CD4-positive, alpha-beta T cell treated with Interferon alpha-2 for 1 hour (primary cell): ENCODE measurements at regions not wholly inside any gene's neighbourhood (a gene's known extent, or its start where the extent isn't known, plus 50 kb on each side); places are given as distances from the start of the nearest gene placed in this dataset.
A peak's percentile ranks its signal among the peaks of the same experiment; 100 is the strongest.

Experiments used
- DNase-seq, 2 donors: peaks; one replicate each; pipeline ENCODE4 v3.0.0-alpha.2; 2020 to 2022

DNA sequence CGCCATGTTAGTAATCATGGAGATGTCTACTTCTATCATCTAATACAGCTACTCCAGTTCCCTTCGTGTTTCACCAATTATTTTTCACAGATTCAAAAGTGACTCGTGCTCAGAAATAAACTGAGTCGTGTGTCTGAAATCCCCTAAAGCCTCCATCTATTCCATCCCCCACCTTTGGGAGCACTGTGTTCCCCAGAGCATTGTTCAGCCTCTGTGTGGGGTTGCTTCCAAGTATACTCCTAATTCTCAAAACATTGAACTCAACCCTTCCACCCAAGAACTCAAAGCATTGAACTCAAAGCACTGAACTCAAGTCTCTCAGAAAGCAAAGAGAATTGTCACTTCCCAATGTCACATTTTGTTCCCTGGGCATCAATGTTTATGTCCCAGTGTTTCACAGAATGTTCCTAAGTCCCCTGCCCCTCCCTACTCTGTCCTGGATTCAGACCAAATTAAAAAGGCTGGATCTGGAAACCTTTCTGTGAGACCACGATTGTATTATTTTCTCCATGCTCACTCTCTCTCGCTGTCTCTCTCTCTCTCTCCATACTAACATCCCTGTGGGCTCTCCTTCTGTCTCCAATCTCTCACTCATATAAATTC, 138.5 kb upstream of the QRFPR start:
- DNase-seq: no peak

GRCh38 chr4:121517241-121517640, 136.4 kb upstream of the QRFPR start:
- DNase-seq: no peak

DNA sequence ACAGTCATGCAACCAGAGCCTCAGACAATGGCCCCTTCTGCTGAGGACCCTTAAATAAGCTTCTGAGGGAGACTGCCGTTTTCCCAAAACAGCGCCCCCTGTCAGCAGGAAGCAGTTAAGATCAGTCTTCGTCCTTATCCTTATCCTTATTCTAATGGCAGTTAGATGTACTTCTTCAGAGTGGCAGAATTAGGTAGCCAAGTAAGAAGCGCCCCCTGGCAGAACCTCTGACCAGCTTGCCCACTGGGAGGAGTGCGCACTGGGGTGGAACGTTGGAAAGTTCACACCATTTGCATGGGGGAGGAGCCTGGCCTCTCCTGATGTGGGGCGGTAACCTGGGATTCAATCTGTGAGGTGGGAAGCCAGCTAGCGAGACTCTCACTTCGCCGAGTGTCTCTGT, 133.6 kb upstream of the QRFPR start:
- DNase-seq: no peak

DNA sequence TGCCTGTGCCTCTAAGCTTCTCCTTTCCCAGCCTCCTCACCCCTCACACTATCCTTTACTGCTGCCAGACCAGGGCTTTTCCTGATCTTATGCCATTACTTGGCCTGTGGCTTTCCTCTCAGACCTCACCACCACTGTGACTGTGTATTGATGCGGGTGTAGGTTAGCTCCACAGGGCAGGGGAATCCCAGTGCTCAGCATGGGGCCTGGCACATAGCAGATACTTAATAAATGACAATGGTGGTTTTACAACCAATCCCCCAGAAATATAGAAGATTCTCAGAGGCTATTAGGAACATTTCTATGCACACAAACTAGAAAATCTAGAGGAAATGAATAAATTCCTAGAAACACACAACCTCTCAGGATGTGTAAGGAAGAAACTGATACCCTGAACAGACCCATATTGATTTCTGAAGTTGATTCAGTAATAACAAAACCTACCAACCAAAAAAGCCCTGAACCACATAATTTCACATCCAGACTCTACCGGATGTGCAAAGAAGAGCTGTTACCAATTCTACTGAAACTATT, 129.6 kb upstream of the QRFPR start:
- no peak for DNase-seq

DNA sequence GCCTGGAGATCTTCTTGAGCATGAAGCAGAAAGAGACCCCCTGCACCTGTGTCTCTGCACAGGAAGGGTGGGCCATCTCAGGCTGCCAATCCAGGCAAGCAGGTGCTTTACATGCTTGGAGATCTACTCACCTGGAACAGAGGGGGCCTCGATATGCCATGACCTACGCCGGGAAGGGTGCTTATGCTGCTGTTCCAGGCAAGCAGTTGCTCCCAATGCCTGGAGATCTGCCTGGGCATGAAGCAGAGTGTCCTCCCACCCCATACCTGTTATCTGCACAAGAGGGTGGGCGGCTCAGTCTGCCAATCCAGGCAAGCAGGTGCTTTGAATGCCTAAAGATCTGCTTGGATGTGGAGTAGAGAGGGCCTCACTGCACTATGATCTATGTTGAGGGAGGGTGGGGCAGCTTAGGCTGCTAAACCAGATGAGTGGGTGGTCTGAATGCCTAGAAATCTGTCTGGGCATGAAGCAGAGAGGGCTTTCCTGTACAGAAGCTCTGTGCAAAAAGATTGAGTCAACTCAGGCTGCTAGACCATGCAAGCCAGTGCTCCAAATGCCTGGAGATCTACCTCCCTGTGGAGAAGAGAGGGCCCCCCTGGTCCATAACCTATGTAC, 104.5 kb upstream of the QRFPR start:
- no peak for DNase-seq

DNA sequence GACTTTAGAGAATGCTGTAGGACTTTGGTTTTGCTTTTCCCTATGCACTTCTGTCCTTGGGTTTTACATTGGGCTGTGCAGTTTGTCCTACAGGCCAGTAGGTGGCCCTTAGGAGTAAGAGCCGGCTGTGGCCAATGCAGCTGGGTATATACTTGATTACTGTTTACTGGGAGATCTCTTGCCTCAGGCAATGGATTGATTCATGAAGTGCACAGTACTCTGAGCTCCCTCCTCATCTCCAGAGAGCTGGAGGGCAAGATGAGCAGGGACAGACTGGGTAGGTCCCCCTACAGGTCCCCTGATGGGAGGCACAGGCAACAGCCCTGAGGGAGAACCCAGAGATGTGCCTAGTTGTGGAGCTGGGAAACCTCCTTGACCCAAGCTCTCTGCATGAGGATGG, 103.8 kb upstream of the QRFPR start:
- DNase-seq: peak in 1 of 2 donors; percentile 31

DNA sequence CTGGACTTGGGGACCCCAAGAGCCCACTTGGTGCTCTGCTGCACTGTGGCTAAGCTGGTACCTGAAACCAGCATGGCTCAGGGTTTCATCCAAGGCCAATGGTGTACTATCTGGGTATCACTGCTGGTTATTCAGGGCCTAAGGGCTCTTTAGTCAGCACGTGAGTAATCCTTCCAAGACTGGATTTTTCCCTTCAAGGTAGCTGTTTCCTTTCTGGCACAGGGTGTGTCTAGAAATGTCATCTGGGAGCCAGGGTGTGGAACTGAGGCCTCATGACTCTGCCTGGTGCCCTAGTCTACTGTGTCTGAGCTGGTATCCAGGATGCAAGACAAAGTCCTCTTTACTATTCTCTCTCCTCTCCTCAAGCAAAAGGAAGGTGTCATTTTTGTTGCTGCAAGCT, 99.0 kb upstream of the QRFPR start:
- no peak for DNase-seq

- no peak for DNase-seq
Observed at GRCh38 chr4:121477480-121477879, 96.7 kb upstream of the QRFPR start.

DNA sequence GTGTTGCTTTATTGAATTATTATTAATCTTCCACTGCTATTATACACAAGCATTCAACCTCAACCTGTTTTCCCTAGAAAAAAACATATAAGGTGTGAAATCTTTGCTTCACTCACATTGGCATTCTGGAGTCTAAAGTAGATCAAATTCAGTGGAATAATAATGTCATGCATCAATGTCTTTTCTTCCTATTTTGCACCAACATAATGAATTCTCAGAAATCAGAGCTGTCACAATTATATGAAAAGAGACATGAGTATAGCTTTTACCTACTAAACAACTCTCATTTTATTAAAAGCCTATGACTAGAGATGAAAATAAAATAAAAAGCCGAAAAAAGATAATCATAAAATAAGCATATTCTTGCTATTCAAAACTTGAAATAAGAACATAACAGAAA, 96.3 kb upstream of the QRFPR start:
- no peak for DNase-seq

GRCh38 chr4:121472937-121473721, 92.3 kb upstream of the QRFPR start:
- peak in 1 of 2 donors; percentile 9 for DNase-seq

DNA sequence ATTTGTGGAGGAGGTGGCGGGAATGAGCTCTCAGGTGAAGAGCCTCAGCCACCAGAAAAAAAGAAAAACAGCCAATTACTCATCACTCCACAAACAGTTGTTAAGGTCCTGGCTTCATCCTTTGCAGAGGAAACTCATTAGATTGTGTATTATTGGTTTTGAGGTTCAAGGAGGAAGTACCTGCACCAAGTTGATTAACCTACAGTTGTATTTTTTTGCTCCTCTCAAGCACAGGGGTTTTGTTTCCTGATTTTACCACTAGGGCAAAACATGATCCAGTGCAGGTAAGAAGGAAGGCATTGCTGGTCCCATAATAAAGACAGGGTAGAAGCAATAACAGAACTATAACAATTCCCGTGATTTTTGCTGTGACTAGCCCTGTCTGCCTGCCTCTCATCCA, 84.0 kb upstream of the QRFPR start:
- DNase-seq: no peak

DNA sequence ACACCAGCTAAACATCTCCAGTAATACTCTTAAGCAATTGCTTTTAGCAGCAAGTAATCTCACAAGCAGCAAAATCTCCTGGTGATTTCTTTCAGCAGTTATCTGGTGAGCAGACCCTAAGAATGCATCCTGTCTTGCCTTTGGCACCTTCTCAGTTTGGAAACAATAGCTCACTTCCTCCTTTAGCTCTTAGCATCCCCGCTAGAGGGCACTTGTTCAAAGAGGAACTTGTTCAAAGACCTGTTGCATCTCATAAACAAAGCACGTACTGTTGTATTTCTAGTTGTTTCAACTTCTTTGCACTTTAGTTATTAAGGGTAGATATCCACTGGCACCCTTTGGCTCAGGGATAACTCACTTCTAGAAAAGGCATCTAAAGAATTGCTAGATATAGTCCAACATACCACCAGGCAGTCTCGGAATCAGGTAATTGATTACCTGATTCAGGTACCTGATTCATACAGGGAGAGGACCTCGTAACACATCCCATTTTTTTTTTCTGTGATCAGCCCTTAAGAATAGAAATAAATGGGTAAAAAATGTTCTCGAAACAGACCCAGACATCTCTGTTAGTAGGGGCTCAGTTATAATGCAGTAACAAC, 81.9 kb upstream of the QRFPR start:
- DNase-seq: peak; percentile 9 to 53

DNA sequence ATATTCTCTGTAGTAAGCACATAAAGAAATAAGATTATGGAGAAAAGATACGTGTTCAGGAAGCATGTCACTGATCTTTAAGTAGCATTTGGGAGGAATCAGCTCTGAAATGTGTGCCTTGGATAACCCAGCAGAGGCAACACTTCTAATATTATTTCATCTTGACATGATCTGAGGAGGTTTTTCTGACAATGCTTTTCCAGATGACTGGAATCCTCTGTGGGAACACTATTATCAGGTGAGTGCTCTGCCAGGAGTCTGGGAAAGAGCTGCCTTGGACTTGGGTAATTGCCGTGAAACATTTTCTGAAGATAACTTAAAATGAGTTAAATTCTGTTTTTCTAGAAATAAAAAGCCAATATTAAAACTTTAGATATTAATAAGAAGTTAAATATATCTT, 78.2 kb upstream of the QRFPR start:
- no peak for DNase-seq

GRCh38 chr4:121457278-121457875, 76.6 kb upstream of the QRFPR start:
- no peak for DNase-seq

DNA sequence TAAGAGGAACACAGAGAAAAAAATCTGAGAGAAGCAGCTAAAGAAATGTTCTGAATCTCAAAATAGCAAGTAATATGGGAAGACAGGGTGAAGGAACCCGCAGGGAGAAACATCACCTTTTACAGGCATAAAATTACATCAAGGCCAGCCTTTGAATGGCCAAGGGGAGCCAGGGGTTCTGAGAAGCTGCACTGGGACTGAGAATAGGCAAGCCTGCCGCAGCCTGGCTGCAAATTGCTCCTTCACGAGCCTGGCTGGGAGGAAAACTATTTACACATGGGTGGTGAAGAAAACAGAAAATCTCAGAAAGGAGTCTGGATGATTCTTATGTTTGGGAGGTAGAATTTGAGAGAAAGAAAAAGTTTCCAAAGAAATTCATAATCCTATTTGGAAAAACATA, 74.5 kb upstream of the QRFPR start:
- no peak for DNase-seq

DNA sequence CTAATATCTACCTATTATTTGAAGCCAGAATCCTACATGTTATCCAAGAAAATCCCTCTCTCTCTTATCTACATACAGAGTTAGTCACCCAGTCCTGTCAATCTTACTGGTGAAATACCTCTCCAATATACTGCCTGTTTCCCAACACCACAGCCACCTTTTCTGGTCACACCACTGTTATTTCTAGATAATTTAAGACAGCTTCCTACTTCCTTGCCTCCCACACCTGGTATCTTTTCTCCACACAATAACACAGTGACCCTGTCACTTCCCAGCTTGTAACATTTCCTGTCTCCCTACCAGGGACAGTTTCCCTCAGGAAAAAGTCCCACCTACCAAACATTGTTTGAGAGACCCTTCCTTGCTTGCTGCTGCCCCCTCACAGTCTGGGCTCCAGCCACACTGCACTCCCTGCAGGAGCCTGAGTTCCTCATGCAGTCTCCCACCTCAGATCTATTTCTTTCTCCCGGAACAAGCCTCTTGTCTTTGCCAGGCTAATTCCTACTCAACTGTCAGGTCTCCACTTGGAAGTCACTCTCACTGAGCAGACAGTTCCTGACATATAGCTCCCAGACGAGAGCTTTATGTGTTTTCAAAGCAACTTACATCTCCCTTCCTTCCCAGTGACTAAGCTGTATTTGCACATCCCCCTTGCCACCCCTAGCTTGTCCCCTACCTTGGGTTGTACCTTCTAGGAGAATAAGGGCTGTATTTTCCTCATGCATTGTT, 73.6 kb upstream of the QRFPR start:
- no peak for DNase-seq

GRCh38 chr4:121451310-121451709, 70.5 kb upstream of the QRFPR start:
- DNase-seq: no peak

- DNase-seq: no peak
Observed at GRCh38 chr4:121449416-121449815, 68.6 kb upstream of the QRFPR start.

- DNase-seq: no peak
Observed at GRCh38 chr4:121448231-121448630, 67.4 kb upstream of the QRFPR start.

DNA sequence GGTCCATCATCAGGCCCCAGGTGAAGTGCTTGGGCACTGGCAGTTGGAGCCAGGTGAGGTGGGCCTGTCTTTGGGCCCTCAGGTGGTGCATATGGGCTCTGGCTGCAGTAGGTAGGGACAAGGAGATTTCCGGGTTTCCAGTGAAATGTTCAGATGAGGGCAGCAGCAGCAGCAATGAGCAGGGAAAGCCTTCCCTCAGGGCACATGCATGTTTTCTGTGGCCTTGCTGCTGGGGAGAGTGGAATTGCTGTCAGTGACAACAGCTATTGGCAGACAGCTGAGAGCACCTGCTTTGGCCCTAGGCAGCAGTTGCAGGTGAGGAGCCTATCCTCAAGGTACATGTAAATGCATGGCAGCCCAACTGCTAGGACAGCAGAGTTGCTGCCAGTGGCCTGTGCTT, 58.9 kb upstream of the QRFPR start:
- no peak for DNase-seq
